Left cardiac atrium (tissue), 4 donors: ENCODE measurements at regions not wholly inside any gene's neighbourhood (a gene's known extent, or its start where the extent isn't known, plus 50 kb on each side); places are given as distances from the start of the nearest gene placed in this dataset.

Experiments
- ATAC-seq, 2 donors: fragments of 200-7000 bp; cut with Tn5 transposase; one replicate each; pipeline ENCODE4 v1.9.1; 2020; ENCODE audit warnings: mild to moderate bottlenecking in 2 of 2, moderate library complexity in 2 of 2
- DNase-seq: peaks from one replicate; pipeline ENCODE4 v3.0.0-alpha.2; 2020
- intact Hi-C, 2 donors: fragments of 100-400 bp; cut with DNase I; formaldehyde crosslinking; loops; one replicate each; pipeline versions ENCODE4 v1.14.1 to v1.15.1; 2022 to 2023
- donor health status: DM: no; HTN: yes; CAD: no.
- donor health status: DM: no; HTN: yes; CAD: no; lungs with severe emphysema.
- donor health status: DM: yes; HTN: yes; CAD: no.
- donor health status: Dilated cardiomyopathy.

GRCh38 chr7:50185208-50185607 lies 92.2 kb upstream of the ZPBP start:
- ATAC-seq (peak in 1 of 2 donors; percentile 49), DNase-seq (no peak)
- intact Hi-C loops, result no loop called here

- no peak for ATAC-seq
- DNase-seq, result no peak
- intact Hi-C loops, result no loop called here
Measured at GRCh38 chr7:50184271-50184990, 91.4 kb upstream of the ZPBP start.

- ATAC-seq (peak; percentile 53 to 82), DNase-seq (no peak)
- intact Hi-C loops, result no loop called here
Measured at GRCh38 chr7:50182759-50183158, 89.7 kb upstream of the ZPBP start.

- intact Hi-C loops, result no loop called here
- DNase-seq (no peak), ATAC-seq (no peak)
Measured at GRCh38 chr7:50181081-50181480, 88.0 kb upstream of the ZPBP start.

- intact Hi-C loops, result no loop called here
- no peak for ATAC-seq
- no peak for DNase-seq
Measured at GRCh38 chr7:50178166-50178565, 85.1 kb upstream of the ZPBP start.

GRCh38 chr7:50174948-50175347 lies 81.9 kb upstream of the ZPBP start:
- intact Hi-C loops, result no loop called here
- ATAC-seq (no peak), DNase-seq (no peak)

- intact Hi-C loops, result no loop called here
- no peak for ATAC-seq
Measured at GRCh38 chr7:50166997-50167965, 74.2 kb upstream of the ZPBP start.

GRCh38 chr7:50164559-50165170 lies 71.6 kb upstream of the ZPBP start:
- ATAC-seq (no peak), DNase-seq (no peak)
- intact Hi-C loops, result no loop called here

More at GRCh38 chr7:50166997-50167965, 74.2 kb upstream of the ZPBP start:
- no peak for DNase-seq

GRCh38 chr7:50160206-50160605 lies 67.2 kb upstream of the ZPBP start:
- no peak for DNase-seq
- ATAC-seq, result no peak
- intact Hi-C loops, result no loop called here

GRCh38 chr7:50159154-50159553 lies 66.1 kb upstream of the ZPBP start:
- no peak for DNase-seq
- no peak for ATAC-seq
- intact Hi-C loops, result no loop called here

GRCh38 chr7:50156706-50157105 lies 63.7 kb upstream of the ZPBP start:
- intact Hi-C loops, result no loop called here
- ATAC-seq (no peak), DNase-seq (no peak)

GRCh38 chr7:50156163-50156562 lies 63.1 kb upstream of the ZPBP start:
- ATAC-seq (no peak), DNase-seq (no peak)
- intact Hi-C loops, result no loop called here

GRCh38 chr7:50155755-50156154 lies 62.7 kb upstream of the ZPBP start:
- DNase-seq (no peak), ATAC-seq (no peak)
- intact Hi-C loops, result no loop called here

GRCh38 chr7:50153995-50154394 lies 60.9 kb upstream of the ZPBP start:
- DNase-seq, result no peak
- intact Hi-C loops, result no loop called here
- no peak for ATAC-seq

- intact Hi-C loops, result no loop called here
- no peak for ATAC-seq
- no peak for DNase-seq
Measured at GRCh38 chr7:50153148-50153547, 60.1 kb upstream of the ZPBP start.

- no peak for DNase-seq
- ATAC-seq, result no peak
- intact Hi-C loops, result no loop called here
Measured at GRCh38 chr7:50152486-50152885, 59.4 kb upstream of the ZPBP start.

GRCh38 chr7:50151661-50152060 lies 58.6 kb upstream of the ZPBP start:
- no peak for ATAC-seq
- intact Hi-C loops, result no loop called here
- DNase-seq, result no peak

GRCh38 chr7:50151001-50151400 lies 58.0 kb upstream of the ZPBP start:
- ATAC-seq, result peak in 1 of 2 donors; percentile 44
- DNase-seq, result no peak
- intact Hi-C loops, result no loop called here

- no peak for DNase-seq
- intact Hi-C loops, result loop anchor here in 1 of 2 donors (10.0 kb wide), 1 partner anchor 265 kb away; no protein-coding TSS in a partner anchor
- ATAC-seq, result no peak
Measured at GRCh38 chr7:50149369-50149768, 56.3 kb upstream of the ZPBP start.
